ENCODE measurements at regions not wholly inside any gene's neighbourhood (a gene's known extent, or its start where the extent isn't known, plus 50 kb on each side); places are given as distances from the start of the nearest gene placed in this dataset.

DNA sequence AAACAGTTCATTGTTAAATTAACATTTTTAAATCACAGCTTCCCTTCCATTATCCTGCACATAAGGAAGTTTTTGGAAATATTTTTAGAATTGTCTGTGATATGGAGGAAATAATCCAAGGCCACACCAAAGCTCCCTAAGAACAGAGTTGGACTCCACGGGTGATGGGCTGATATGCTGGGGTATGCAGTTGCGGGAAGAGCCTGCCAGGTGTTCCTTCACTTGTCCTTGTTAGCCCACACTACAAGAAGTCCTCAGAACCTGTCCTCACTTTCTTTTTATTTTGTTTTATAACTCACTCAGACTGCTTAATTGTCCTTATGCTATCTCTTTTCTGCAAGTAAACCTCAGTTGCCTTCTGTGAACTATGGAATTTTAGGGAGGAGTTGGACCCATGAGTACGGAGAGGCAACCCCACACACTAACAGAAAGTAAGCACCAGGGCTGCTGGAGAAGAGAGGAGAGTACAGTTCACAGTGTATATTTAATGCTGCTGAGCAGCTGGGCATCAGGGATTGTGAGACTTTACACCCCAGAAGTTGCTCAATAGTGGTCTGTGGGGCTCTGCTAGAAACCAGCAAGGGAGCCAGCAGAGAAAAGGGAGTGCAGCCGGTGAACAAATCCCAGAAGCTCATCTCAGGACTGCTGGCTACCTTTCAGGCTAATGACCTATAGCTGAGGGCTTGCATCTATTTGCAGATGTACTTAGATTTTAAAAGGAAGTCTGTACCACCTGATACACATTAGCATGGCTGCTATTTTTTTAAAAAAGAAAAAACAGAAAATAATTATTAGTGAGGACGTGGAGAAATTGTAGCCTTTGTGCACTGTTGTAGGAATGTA, 64.6 kb upstream of the FOXN2 start:
- H3K27me3 ChIP-seq (ENCODE audit: control insufficient read depth, insufficient read depth, low read length): no peaks in the 10 kb centered on the region
- no peaks in the 10 kb centered on the region for H3K9me3 ChIP-seq (ENCODE audit: control insufficient read depth, low read depth, low read length)
- H3K4me3 ChIP-seq (ENCODE audit: low read length): no peak overlapping the region
- H3K4me1 ChIP-seq (ENCODE audit: control insufficient read depth, insufficient read depth, low read length): peaks cover 7% of the 10 kb centered on the region
- DNase-seq: peak; percentile 72 to 87
- H3K27ac ChIP-seq (ENCODE audit: low read length): peak overlapping the region; percentile 74
- 50% methylated on average over 1 of the region's 5 CpGs for WGBS (ENCODE audit: insufficient coverage, low lambda C conversion rate)
- no peaks in the 10 kb centered on the region for H3K36me3 ChIP-seq (ENCODE audit: control insufficient read depth, insufficient read depth, low read length)

DNA sequence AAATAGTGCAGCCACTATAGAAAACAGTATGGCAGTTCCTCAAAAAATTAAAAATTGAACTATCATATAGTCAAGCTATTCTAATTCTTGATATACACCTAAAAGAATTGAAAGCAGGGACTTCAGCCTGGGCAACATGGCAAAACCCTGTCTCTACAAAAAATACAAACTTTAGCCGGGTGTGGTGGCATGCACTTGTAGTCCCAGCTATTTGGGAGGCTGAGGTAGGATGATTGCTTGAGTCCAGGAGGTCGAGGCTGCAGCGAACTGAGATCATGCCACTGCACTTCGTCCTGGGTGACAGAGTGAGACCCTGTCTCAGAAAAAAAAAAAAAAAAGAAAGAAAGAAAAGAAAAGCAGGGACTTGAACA, 64.0 kb upstream of the FOXN2 start:
- no peak for DNase-seq
- Histone ChIP-seq H3K27ac (ENCODE audit: low read length) (peak overlapping the region; percentile 74), H3K4me1 (ENCODE audit: control insufficient read depth, insufficient read depth, low read length) (peaks cover 7% of the 10 kb centered on the region), H3K9me3 (ENCODE audit: control insufficient read depth, low read depth, low read length) (no peaks in the 10 kb centered on the region), H3K4me3 (ENCODE audit: low read length) (no peak overlapping the region), H3K27me3 (ENCODE audit: control insufficient read depth, insufficient read depth, low read length) (no peaks in the 10 kb centered on the region), H3K36me3 (ENCODE audit: control insufficient read depth, insufficient read depth, low read length) (no peaks in the 10 kb centered on the region)
- no CpG with 5 or more reads among the region's 4 CpGs for WGBS (ENCODE audit: insufficient coverage, low lambda C conversion rate)

DNA sequence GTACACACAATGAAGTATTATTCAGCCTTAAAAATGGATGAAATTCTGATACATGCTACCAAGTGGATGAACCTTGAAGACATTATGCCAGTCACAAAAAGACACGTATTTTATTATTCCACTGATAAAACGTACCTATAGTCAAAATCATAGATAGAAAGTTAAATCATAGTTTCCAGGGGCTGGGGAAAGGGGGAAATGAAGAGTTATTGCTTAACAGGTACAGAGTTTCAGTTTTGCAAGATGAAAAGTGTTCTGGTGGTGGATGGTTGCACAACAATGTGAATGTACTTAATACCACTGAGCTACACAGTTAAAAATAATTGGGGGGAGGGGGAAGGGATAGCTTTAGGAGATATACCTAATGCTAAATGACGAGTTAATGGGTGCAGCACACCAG, 63.5 kb upstream of the FOXN2 start:
- no peak overlapping the region for H3K4me3 ChIP-seq (ENCODE audit: low read length)
- no peaks in the 10 kb centered on the region for H3K36me3 ChIP-seq (ENCODE audit: control insufficient read depth, insufficient read depth, low read length)
- H3K9me3 ChIP-seq (ENCODE audit: control insufficient read depth, low read depth, low read length): no peaks in the 10 kb centered on the region
- no peak overlapping the region for H3K27ac ChIP-seq (ENCODE audit: low read length)
- peaks cover 7% of the 10 kb centered on the region for H3K4me1 ChIP-seq (ENCODE audit: control insufficient read depth, insufficient read depth, low read length)
- 67% methylated on average over 1 of the region's 3 CpGs for WGBS (ENCODE audit: insufficient coverage, low lambda C conversion rate)
- DNase-seq: peak in 1 of 2 donors; percentile 52
- no peaks in the 10 kb centered on the region for H3K27me3 ChIP-seq (ENCODE audit: control insufficient read depth, insufficient read depth, low read length)

DNA sequence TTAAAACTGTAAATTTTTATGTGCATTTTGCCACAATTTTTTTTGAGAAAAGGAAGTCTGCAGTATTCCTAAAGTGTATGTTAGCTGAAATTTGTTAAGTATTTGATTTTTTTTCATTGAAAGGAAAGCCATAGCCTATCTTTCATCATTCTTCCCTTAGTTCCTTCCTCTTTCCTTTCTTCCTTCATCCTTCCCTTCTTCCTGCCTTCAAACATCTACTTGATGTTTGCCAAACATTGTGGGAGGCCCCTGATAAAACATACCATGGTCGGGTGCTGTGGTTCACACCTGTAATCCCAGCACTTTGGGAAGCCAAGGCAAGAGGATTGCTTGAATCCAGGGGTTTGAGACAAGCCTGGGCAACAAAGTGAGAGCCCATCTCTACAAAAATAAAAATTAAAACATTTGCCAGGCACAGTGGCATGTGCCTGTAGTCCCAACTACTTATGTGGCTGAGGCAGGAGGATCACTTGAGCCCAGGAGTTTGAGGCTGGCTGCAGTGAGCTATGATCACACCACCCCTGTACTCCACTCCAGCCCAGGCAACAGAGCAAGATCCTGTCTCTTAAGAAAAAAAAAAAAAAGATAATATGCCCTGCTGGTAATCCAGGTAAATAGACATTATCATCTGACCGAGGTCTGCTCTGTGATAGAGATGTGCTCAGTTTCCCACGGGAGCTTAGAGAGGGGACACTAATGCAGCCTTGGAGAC, 62.9 kb upstream of the FOXN2 start:
- no CpG with 5 or more reads among the region's 3 CpGs for WGBS (ENCODE audit: insufficient coverage, low lambda C conversion rate)
- H3K4me1 ChIP-seq (ENCODE audit: control insufficient read depth, insufficient read depth, low read length): peaks cover 7% of the 10 kb centered on the region
- no peaks in the 10 kb centered on the region for H3K9me3 ChIP-seq (ENCODE audit: control insufficient read depth, low read depth, low read length)
- no peak for DNase-seq
- H3K4me3 ChIP-seq (ENCODE audit: low read length): no peak overlapping the region
- H3K27me3 ChIP-seq (ENCODE audit: control insufficient read depth, insufficient read depth, low read length): no peaks in the 10 kb centered on the region
- no peaks in the 10 kb centered on the region for H3K36me3 ChIP-seq (ENCODE audit: control insufficient read depth, insufficient read depth, low read length)
- no peak overlapping the region for H3K27ac ChIP-seq (ENCODE audit: low read length)

DNA sequence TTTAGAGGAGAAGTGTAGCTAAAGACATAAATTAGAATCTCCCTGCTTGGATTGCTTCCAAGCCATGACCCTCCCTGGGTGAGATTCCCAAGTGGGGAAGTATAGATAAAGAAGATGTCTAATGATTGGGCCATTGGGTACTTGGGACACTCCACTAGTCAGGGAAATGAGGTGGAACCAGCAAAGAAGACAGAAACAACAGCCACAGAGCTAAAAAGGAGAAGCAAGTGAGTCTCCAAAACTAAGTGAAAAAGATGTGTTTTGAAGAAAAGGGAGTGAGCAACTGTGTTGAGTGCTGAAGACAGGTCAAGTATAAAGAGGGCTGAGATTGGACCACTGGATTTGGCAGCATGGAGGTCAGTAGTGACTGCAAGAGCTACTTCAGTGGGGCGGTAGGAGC, 61.2 kb upstream of the FOXN2 start:
- H3K4me1 ChIP-seq (ENCODE audit: control insufficient read depth, insufficient read depth, low read length): peaks cover 7% of the 10 kb centered on the region
- no peaks in the 10 kb centered on the region for H3K9me3 ChIP-seq (ENCODE audit: control insufficient read depth, low read depth, low read length)
- H3K27me3 ChIP-seq (ENCODE audit: control insufficient read depth, insufficient read depth, low read length): no peaks in the 10 kb centered on the region
- DNase-seq: no peak
- no peaks in the 10 kb centered on the region for H3K36me3 ChIP-seq (ENCODE audit: control insufficient read depth, insufficient read depth, low read length)
- no peak overlapping the region for H3K27ac ChIP-seq (ENCODE audit: low read length)
- 100% methylated on average over 1 of the region's 1 CpG for WGBS (ENCODE audit: insufficient coverage, low lambda C conversion rate)
- no peak overlapping the region for H3K4me3 ChIP-seq (ENCODE audit: low read length)

DNA sequence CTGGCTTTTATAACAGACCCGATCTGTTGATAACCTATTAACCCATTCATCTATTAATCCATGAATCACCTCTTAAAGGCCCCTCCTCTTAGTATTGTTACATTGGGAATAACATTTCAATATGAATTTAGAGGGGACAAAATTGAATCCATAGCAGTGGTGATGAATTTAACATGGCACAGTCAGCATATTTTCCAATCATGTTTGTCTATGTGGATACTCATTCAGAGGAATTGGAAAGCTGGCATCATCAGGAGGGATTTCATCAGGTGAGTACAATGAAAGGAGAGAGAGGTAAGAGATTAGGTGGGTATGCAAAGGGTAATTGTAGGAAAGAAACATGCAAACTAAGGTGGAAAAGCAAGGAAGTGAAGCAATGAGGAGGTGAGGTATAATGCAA, 59.6 kb upstream of the FOXN2 start:
- Histone ChIP-seq H3K27ac (ENCODE audit: low read length) (no peak overlapping the region), H3K27me3 (ENCODE audit: control insufficient read depth, insufficient read depth, low read length) (no peaks in the 10 kb centered on the region), H3K9me3 (ENCODE audit: control insufficient read depth, low read depth, low read length) (no peaks in the 10 kb centered on the region), H3K36me3 (ENCODE audit: control insufficient read depth, insufficient read depth, low read length) (no peaks in the 10 kb centered on the region), H3K4me1 (ENCODE audit: control insufficient read depth, insufficient read depth, low read length) (peaks cover 3% of the 10 kb centered on the region), H3K4me3 (ENCODE audit: low read length) (no peak overlapping the region)
- DNase-seq: no peak
- WGBS (ENCODE audit: insufficient coverage, low lambda C conversion rate): no CpG with 5 or more reads among the region's 1 CpG

DNA sequence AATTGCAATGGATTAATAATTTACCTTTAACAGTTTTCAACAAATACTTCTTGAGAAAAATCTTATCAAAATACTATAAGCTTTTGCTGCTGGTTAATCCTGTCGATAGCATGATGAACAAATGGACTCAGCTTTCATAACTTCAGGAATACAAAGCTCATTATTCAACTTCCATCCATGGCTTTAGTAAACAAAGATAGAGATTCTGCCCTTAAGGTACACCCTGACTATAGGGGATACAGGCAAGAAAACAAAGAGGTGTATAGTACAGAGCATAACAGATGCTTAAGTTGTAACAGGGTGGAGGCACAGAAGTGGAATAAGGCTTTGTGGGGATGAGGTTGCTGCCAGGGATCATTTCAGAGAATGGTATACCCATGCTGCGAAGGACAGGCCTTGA, 57.0 kb upstream of the FOXN2 start:
- no CpG with 5 or more reads among the region's 2 CpGs for WGBS (ENCODE audit: insufficient coverage, low lambda C conversion rate)
- H3K4me1 ChIP-seq (ENCODE audit: control insufficient read depth, insufficient read depth, low read length): no peaks in the 10 kb centered on the region
- H3K36me3 ChIP-seq (ENCODE audit: control insufficient read depth, insufficient read depth, low read length): no peaks in the 10 kb centered on the region
- no peaks in the 10 kb centered on the region for H3K27me3 ChIP-seq (ENCODE audit: control insufficient read depth, insufficient read depth, low read length)
- H3K9me3 ChIP-seq (ENCODE audit: control insufficient read depth, low read depth, low read length): no peaks in the 10 kb centered on the region
- H3K4me3 ChIP-seq (ENCODE audit: low read length): no peak overlapping the region
- DNase-seq: peak in 1 of 2 donors; percentile 24
- H3K27ac ChIP-seq (ENCODE audit: low read length): no peak overlapping the region

DNA sequence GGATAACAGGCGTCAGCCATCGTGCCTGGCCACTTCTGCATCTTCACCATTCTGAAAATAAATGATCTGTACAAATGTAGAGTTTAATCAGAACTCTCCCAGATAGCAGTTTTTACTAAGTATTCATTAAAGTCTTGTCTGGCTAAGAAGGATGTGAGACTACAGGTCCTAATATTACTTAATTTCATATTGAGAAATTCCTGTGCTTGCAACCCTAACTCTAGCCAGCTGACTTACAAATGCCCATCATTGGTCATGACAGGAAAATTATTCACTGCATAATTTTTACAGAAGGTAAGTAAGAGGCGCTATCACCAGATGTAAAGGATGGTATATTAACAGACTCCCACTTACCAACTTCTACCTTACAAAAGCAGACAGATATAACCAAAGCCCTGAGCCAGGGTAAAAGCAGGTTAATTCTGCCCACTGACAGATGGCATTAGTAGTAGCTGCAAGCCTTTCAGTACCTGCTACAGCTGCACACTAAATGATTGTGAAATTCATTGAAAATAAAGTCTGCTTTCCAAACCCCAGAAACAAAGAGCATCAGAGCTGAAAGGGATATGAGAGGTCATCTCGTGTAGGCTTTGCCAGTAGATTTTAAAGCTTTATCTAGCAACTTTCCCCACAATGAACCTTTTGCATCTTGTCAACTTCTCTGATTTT, 55.9 kb upstream of the FOXN2 start:
- no peaks in the 10 kb centered on the region for H3K27me3 ChIP-seq (ENCODE audit: control insufficient read depth, insufficient read depth, low read length)
- H3K27ac ChIP-seq (ENCODE audit: low read length): no peak overlapping the region
- no CpG with 5 or more reads among the region's 4 CpGs for WGBS (ENCODE audit: insufficient coverage, low lambda C conversion rate)
- H3K36me3 ChIP-seq (ENCODE audit: control insufficient read depth, insufficient read depth, low read length): no peaks in the 10 kb centered on the region
- no peaks in the 10 kb centered on the region for H3K9me3 ChIP-seq (ENCODE audit: control insufficient read depth, low read depth, low read length)
- DNase-seq: no peak
- H3K4me1 ChIP-seq (ENCODE audit: control insufficient read depth, insufficient read depth, low read length): no peaks in the 10 kb centered on the region
- H3K4me3 ChIP-seq (ENCODE audit: low read length): no peak overlapping the region

DNA sequence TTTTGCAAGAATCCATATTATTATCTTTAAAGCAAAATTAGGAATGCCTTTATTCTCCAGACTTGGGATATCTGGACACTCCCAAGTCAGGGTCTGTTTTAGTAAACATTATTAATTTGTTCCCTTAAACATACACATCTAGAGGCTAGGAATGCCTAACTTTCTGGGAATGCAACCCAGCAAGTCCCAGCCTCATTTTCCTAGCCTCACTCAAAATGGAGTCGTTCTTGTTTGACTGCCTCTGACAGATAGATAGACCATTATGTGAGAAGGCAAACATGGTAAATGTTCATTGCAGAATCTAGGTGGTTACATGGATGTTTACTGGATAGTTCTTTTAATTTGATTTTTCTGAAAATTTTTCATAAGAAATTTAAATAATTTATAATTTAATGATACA, 54.7 kb upstream of the FOXN2 start:
- DNase-seq: no peak
- no peaks in the 10 kb centered on the region for H3K36me3 ChIP-seq (ENCODE audit: control insufficient read depth, insufficient read depth, low read length)
- H3K9me3 ChIP-seq (ENCODE audit: control insufficient read depth, low read depth, low read length): no peaks in the 10 kb centered on the region
- WGBS (ENCODE audit: insufficient coverage, low lambda C conversion rate): no CpG with 5 or more reads among the region's 1 CpG
- no peaks in the 10 kb centered on the region for H3K4me1 ChIP-seq (ENCODE audit: control insufficient read depth, insufficient read depth, low read length)
- no peaks in the 10 kb centered on the region for H3K27me3 ChIP-seq (ENCODE audit: control insufficient read depth, insufficient read depth, low read length)
- H3K4me3 ChIP-seq (ENCODE audit: low read length): no peak overlapping the region
- H3K27ac ChIP-seq (ENCODE audit: low read length): no peak overlapping the region

DNA sequence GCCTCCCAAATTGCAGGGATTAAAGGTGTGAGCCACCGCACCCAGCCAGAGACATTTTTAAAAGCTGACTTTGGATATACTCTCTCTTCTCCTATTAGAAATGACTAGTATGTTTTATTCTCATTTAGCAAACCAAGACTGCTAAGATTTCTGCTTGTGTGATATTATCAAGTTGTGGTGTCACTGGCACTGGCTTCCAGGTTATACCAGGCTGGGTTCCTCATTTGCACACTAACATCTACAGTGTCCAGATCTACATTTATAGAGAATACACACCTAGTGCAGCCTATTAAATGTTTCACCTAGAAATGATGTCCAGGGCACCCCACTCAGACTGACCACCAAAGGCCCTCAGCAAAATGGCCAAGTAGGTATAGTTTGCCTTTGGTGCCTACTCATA, 49.9 kb upstream of the FOXN2 start:
- no CpG with 5 or more reads among the region's 1 CpG for WGBS (ENCODE audit: insufficient coverage, low lambda C conversion rate)
- Histone ChIP-seq H3K27ac (ENCODE audit: low read length) (no peak overlapping the region), H3K36me3 (ENCODE audit: control insufficient read depth, insufficient read depth, low read length) (no peaks in the 10 kb centered on the region), H3K4me1 (ENCODE audit: control insufficient read depth, insufficient read depth, low read length) (peaks cover 7% of the 10 kb centered on the region), H3K27me3 (ENCODE audit: control insufficient read depth, insufficient read depth, low read length) (no peaks in the 10 kb centered on the region), H3K9me3 (ENCODE audit: control insufficient read depth, low read depth, low read length) (no peaks in the 10 kb centered on the region), H3K4me3 (ENCODE audit: low read length) (no peak overlapping the region)
- DNase-seq: no peak
